Stimulated activated effector memory CD8-positive, alpha-beta T cell treated with anti-CD3 and anti-CD28 coated beads, Interleukin-12 subunit alpha, Interleukin-12 subunit beta, amount 100 ng/mL, for 72 hours (primary cell): ENCODE measurements at regions not wholly inside any gene's neighbourhood (a gene's known extent, or its start where the extent isn't known, plus 50 kb on each side); places are given as distances from the start of the nearest gene placed in this dataset.

Source experiments
- ATAC-seq: fragments of 150-1000 bp; cut with Tn5 transposase; 2 replicates; pipeline ENCODE4 v1.10.0; 2021
- DNase-seq, 2 donors: peaks; one replicate each; pipeline ENCODE4 v3.0.0; 2021 to 2022; ENCODE audit warnings: low spot score in 2 of 2
- H3K27ac Mint-ChIP-seq: one replicate; pipeline ENCODE4 v1.8.0; 2022; ENCODE audit warnings: mild to moderate bottlenecking, mixed read lengths
- H3K36me3 Mint-ChIP-seq: one replicate; pipeline ENCODE4 v1.8.0; 2022; ENCODE audit warnings: mild to moderate bottlenecking, mixed read lengths
- H3K4me1 Mint-ChIP-seq: one replicate; pipeline ENCODE4 v1.8.0; 2022; ENCODE audit warnings: mixed read lengths
- H3K4me3 Mint-ChIP-seq: one replicate; pipeline ENCODE4 v1.8.0; 2022; ENCODE audit warnings: mild to moderate bottlenecking, mixed read lengths
- H3K9me3 Mint-ChIP-seq: one replicate; pipeline ENCODE4 v1.8.0; 2022; ENCODE audit warnings: mixed read lengths

- ATAC-seq (no peak), DNase-seq (no peak)
- Mint-ChIP-seq H3K4me3 (no peak overlapping the region), H3K9me3 (no peaks in the 10 kb centered on the region), H3K36me3 (no peaks in the 10 kb centered on the region), H3K27ac (no peak overlapping the region), H3K4me1 (no peaks in the 10 kb centered on the region)
Measured at GRCh38 chr10:120685136-120685535, 166.0 kb upstream of the WDR11 start.

DNA sequence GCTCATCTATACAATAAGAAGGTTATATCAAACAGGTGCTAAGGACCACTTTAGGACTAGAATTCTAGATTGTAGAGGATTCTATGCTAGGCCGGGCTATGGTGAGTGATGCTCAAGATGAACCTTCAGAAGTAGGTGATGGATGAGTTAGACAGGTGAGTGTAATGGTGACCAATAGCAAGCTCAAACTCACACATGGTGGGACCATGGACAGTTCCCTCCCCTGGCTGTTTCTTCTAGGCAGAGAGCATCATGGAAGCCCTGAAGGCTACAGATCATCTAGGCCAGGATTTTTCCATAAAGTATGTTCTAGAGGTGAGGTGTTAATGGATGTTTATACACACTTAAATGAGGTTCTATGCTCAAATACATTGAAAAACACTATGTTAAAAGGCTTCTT, 162.2 kb upstream of the WDR11 start:
- peaks cover 6% of the 10 kb centered on the region for H3K4me1 Mint-ChIP-seq
- H3K36me3 Mint-ChIP-seq, result no peaks in the 10 kb centered on the region
- H3K4me3 Mint-ChIP-seq, result no peak overlapping the region
- no peaks in the 10 kb centered on the region for H3K9me3 Mint-ChIP-seq
- DNase-seq (no peak), ATAC-seq (no peak)
- no peak overlapping the region for H3K27ac Mint-ChIP-seq

GRCh38 chr10:120689777-120690529, 161.2 kb upstream of the WDR11 start:
- no peaks in the 10 kb centered on the region for H3K9me3 Mint-ChIP-seq

DNA sequence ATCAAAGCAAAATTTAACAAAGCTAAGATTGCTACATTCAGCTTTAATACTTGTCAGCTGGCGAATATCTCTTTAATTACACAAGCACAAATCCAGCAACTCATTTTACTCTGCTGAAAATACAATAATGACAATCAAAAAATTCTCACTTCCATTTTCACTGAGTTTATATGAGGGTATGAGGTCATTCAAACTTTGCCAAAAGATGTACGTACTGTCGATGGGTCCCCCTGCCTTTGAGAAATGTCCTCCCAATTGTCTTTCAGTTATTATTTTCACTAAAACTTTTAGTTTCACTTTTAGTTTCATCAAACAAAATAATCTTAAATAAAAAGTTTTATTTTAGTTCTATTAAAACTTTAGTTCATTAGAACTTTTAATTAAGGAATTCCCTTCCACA, 159.5 kb upstream of the WDR11 start:
- ATAC-seq (no peak), DNase-seq (no peak)
- no peak overlapping the region for H3K27ac Mint-ChIP-seq
- H3K36me3 Mint-ChIP-seq, result no peaks in the 10 kb centered on the region
- no peaks in the 10 kb centered on the region for H3K9me3 Mint-ChIP-seq
- peaks cover 6% of the 10 kb centered on the region for H3K4me1 Mint-ChIP-seq
- H3K4me3 Mint-ChIP-seq, result no peak overlapping the region

More at GRCh38 chr10:120689777-120690529, 161.2 kb upstream of the WDR11 start:
- DNase-seq (no peak), ATAC-seq (no peak)
- Mint-ChIP-seq H3K27ac (no peak overlapping the region), H3K36me3 (no peaks in the 10 kb centered on the region), H3K4me1 (peaks cover 6% of the 10 kb centered on the region), H3K4me3 (no peak overlapping the region)

- peaks cover 13% of the 10 kb centered on the region for H3K9me3 Mint-ChIP-seq
- ATAC-seq, result no peak
Measured at GRCh38 chr10:120700426-120700825, 150.7 kb upstream of the WDR11 start.

GRCh38 chr10:120701381-120701780, 149.8 kb upstream of the WDR11 start:
- H3K4me3 Mint-ChIP-seq, result no peak overlapping the region
- no peak for ATAC-seq
- no peak overlapping the region for H3K27ac Mint-ChIP-seq
- H3K4me1 Mint-ChIP-seq, result no peaks in the 10 kb centered on the region
- no peaks in the 10 kb centered on the region for H3K36me3 Mint-ChIP-seq
- peaks cover 13% of the 10 kb centered on the region for H3K9me3 Mint-ChIP-seq
- no peak for DNase-seq

More at GRCh38 chr10:120700426-120700825, 150.7 kb upstream of the WDR11 start:
- no peak overlapping the region for H3K27ac Mint-ChIP-seq
- H3K4me3 Mint-ChIP-seq, result no peak overlapping the region
- DNase-seq, result no peak
- no peaks in the 10 kb centered on the region for H3K4me1 Mint-ChIP-seq
- H3K36me3 Mint-ChIP-seq, result no peaks in the 10 kb centered on the region

DNA sequence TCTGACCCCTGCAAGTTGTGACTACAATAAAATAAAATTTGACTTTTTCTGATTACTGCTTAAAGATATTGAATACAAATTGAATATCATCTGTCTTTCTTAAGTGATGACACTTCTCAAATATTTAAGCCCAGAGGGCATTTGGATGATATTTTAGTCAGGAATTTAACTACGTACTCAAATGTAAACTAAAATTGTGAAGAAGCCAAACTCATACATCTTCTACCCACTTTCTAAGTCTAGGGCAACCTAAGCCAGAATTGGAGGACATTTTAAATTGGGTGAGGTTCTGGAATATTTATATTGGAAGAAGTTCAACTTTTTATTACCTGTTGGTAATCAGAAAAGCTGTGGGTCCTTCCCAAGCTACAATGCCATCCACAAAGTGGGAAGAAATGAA, 149.1 kb upstream of the WDR11 start:
- H3K4me1 Mint-ChIP-seq, result no peaks in the 10 kb centered on the region
- no peak for DNase-seq
- no peak overlapping the region for H3K27ac Mint-ChIP-seq
- no peak overlapping the region for H3K4me3 Mint-ChIP-seq
- peaks cover 13% of the 10 kb centered on the region for H3K9me3 Mint-ChIP-seq
- no peak for ATAC-seq
- H3K36me3 Mint-ChIP-seq, result no peaks in the 10 kb centered on the region

- no peaks in the 10 kb centered on the region for H3K36me3 Mint-ChIP-seq
- H3K4me3 Mint-ChIP-seq, result no peak overlapping the region
- no peaks in the 10 kb centered on the region for H3K4me1 Mint-ChIP-seq
- DNase-seq (no peak), ATAC-seq (no peak)
- H3K27ac Mint-ChIP-seq, result no peak overlapping the region
- H3K9me3 Mint-ChIP-seq, result no peaks in the 10 kb centered on the region
Measured at GRCh38 chr10:120705309-120705708, 145.9 kb upstream of the WDR11 start.

DNA sequence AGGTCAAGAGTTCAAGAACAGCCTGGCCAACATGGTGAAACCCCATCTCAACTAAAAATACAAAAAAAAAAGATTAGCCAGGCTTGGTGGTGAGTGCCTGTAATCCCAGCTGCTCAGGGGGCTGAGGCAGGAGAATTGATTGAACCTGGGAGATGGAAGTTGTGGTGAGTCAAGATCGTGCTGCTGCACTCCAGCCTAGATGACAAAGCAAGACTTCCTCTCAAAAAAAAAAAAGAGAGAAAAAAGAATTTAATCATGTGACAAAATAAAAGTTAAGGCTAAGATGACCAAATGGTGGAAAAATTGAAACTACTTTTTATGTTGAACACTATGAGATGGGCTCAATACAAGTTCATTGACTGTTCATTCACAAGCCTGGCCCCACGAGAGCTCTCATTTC, 141.1 kb upstream of the WDR11 start:
- no peak overlapping the region for H3K4me3 Mint-ChIP-seq
- no peak overlapping the region for H3K27ac Mint-ChIP-seq
- H3K9me3 Mint-ChIP-seq, result no peaks in the 10 kb centered on the region
- no peak for ATAC-seq
- H3K36me3 Mint-ChIP-seq, result no peaks in the 10 kb centered on the region
- no peak for DNase-seq
- peaks cover 6% of the 10 kb centered on the region for H3K4me1 Mint-ChIP-seq

- Mint-ChIP-seq H3K4me1 (peaks cover 6% of the 10 kb centered on the region), H3K27ac (no peak overlapping the region), H3K9me3 (no peaks in the 10 kb centered on the region), H3K4me3 (no peak overlapping the region), H3K36me3 (no peaks in the 10 kb centered on the region)
- ATAC-seq, result no peak
- DNase-seq, result no peak
Measured at GRCh38 chr10:120711860-120712259, 139.3 kb upstream of the WDR11 start.

DNA sequence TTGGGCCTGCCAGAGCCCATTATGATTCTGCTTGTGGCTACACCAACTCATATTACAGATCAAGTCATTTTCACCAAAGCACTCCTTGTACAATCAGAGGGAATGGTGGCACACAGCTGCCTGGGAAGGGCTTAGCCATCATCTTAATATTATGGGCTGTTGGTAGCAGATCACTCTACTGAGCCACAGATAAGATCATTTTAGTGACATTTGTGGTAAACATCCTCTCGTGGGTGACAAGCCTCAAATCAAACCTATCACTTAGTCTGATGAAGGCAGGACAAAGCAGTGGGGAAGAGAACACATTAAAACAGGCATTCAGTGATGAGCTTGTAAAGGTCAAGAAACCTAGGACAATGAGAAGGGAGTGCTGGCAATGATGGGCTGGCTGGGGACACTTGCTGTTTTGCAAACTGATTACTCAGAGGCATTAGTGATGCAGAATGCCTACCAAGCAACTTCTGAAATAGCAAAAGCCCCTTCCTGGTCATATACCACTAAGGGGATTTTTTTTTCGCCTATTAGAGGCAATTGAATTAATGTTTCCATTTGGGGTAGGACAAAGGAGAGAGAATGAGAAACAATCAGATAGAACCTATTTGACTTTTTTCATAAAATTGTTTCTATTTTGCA, 137.5 kb upstream of the WDR11 start:
- ATAC-seq, result no peak
- no peaks in the 10 kb centered on the region for H3K9me3 Mint-ChIP-seq
- H3K36me3 Mint-ChIP-seq, result no peaks in the 10 kb centered on the region
- DNase-seq, result no peak
- no peak overlapping the region for H3K27ac Mint-ChIP-seq
- no peak overlapping the region for H3K4me3 Mint-ChIP-seq
- H3K4me1 Mint-ChIP-seq, result peaks cover 6% of the 10 kb centered on the region

GRCh38 chr10:120715171-120715570, 136.0 kb upstream of the WDR11 start:
- Mint-ChIP-seq H3K9me3 (no peaks in the 10 kb centered on the region), H3K4me1 (peaks cover 6% of the 10 kb centered on the region), H3K27ac (no peak overlapping the region), H3K36me3 (no peaks in the 10 kb centered on the region), H3K4me3 (no peak overlapping the region)
- ATAC-seq (no peak), DNase-seq (no peak)

GRCh38 chr10:120719333-120719732, 131.8 kb upstream of the WDR11 start:
- Mint-ChIP-seq H3K36me3 (no peaks in the 10 kb centered on the region), H3K4me3 (no peak overlapping the region), H3K27ac (no peak overlapping the region), H3K9me3 (no peaks in the 10 kb centered on the region), H3K4me1 (no peaks in the 10 kb centered on the region)
- no peak for DNase-seq
- ATAC-seq, result no peak

GRCh38 chr10:120727001-120727400, 124.2 kb upstream of the WDR11 start:
- no peak overlapping the region for H3K27ac Mint-ChIP-seq
- H3K36me3 Mint-ChIP-seq, result no peaks in the 10 kb centered on the region
- DNase-seq (no peak), ATAC-seq (no peak)
- no peaks in the 10 kb centered on the region for H3K4me1 Mint-ChIP-seq
- no peaks in the 10 kb centered on the region for H3K9me3 Mint-ChIP-seq
- no peak overlapping the region for H3K4me3 Mint-ChIP-seq

- Mint-ChIP-seq H3K4me1 (no peaks in the 10 kb centered on the region), H3K27ac (no peak overlapping the region), H3K9me3 (no peaks in the 10 kb centered on the region), H3K4me3 (no peak overlapping the region), H3K36me3 (no peaks in the 10 kb centered on the region)
- ATAC-seq (no peak), DNase-seq (no peak)
Measured at GRCh38 chr10:120729547-120729946, 121.6 kb upstream of the WDR11 start.

DNA sequence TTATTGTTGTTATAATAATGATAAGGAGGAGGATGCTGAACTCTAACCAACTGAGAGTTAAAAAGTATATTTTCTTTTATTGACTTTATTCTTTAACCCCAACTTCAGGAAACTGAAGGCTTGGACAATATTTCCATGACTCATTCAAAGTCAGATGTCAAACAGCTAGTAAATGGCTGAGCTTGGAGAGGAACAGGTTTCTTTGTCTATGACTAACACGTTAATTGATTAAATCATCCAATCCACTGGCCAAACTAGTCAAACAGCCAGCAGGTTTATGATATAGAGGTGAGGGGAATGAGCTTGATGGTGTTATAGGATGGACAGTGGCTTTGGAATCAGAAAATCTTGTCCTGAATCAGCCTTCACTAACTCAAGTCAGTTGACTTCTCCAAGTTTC, 119.1 kb upstream of the WDR11 start:
- H3K36me3 Mint-ChIP-seq, result no peaks in the 10 kb centered on the region
- no peak overlapping the region for H3K4me3 Mint-ChIP-seq
- no peaks in the 10 kb centered on the region for H3K4me1 Mint-ChIP-seq
- H3K9me3 Mint-ChIP-seq, result no peaks in the 10 kb centered on the region
- DNase-seq (no peak), ATAC-seq (no peak)
- H3K27ac Mint-ChIP-seq, result no peak overlapping the region
